Prostate gland (tissue), 2 donors: ENCODE measurements at regions not wholly inside any gene's neighbourhood (a gene's known extent, or its start where the extent isn't known, plus 50 kb on each side); places are given as distances from the start of the nearest gene placed in this dataset.

Experiments
- DNase-seq: peaks from one replicate; pipeline ENCODE4 v3.0.0-alpha.2; 2019; ENCODE audit warnings: low spot score
- H3K27ac ChIP-seq, 2 donors: fragments of 200-600 bp; sonication (generic); 2 replicates each; pipeline ENCODE4 v1.5.1; 2017 to 2019
- H3K27me3 ChIP-seq: fragments of 200-600 bp; sonication (generic); replicated peaks from 2 replicates; pipeline ENCODE4 v1.5.1; 2019; ENCODE audit not compliant: insufficient read depth
- H3K36me3 ChIP-seq, 2 donors: fragments of 200-600 bp; sonication (generic); 1 replicate in 1 of 2; 2 replicates in 1 of 2; pipeline versions ENCODE4 v1.5.1 to v1.8.1; 2017 to 2019
- H3K4me1 ChIP-seq: fragments of 200-600 bp; sonication (generic); replicated peaks from 2 replicates; pipeline ENCODE4 v1.5.1; 2019
- H3K4me3 ChIP-seq, 2 donors: fragments of 200-600 bp; sonication (generic); 2 replicates each; pipeline ENCODE4 v1.5.1; 2017 to 2019
- H3K9me3 ChIP-seq: fragments of 200-600 bp; sonication (generic); 2 replicates; pipeline ENCODE4 v1.5.1; 2017
- CTCF ChIP-seq, 4 experiments: fragments of 200-600 bp in 2 of 4; fragments of 450-650 bp in 2 of 4; sonication (generic) in 2 of 4; IDR thresholded peaks; 1 replicate in 3 of 4; 2 replicates in 1 of 4; pipeline ENCODE4 v1.5.1; 2016 to 2019; ENCODE audit warnings: antibody characterized with exemption in 4 of 4, mild to moderate bottlenecking in 2 of 4, moderate library complexity in 2 of 4
- POLR2A ChIP-seq: fragments of 450-650 bp; IDR thresholded peaks from one replicate; pipeline ENCODE4 v1.6.1; 2016; ENCODE audit warnings: antibody characterized with exemption, mild to moderate bottlenecking
- POLR2AphosphoS5 ChIP-seq: sonication (generic); formaldehyde crosslinking; IDR thresholded peaks from one replicate; pipeline ENCODE4 v1.6.1; 2017; ENCODE audit warnings: antibody characterized with exemption
- WGBS: methylation state at CpG from one replicate; pipeline ENCODE4 v1.1.5; 2018; 5-methylcytosine and 5-hydroxymethylcytosine counted together
- intact Hi-C: fragments of 100-400 bp; cut with DNase I; formaldehyde crosslinking; loops from one replicate; pipeline ENCODE4 v1.14.2; 2022

- no peak overlapping the region for H3K4me3 ChIP-seq
- intact Hi-C loops: no loop called here
- TF ChIP-seq POLR2AphosphoS5 (no peak), CTCF (IDR thresholded peaks at IDR 0.05) (no peak), POLR2A (no peak)
- H3K27me3 ChIP-seq: no peaks in the 10 kb centered on the region
- H3K4me1 ChIP-seq: no peaks in the 10 kb centered on the region
- no peaks in the 10 kb centered on the region for H3K36me3 ChIP-seq
- no peaks in the 10 kb centered on the region for H3K9me3 ChIP-seq
- no peak for DNase-seq
- no peak overlapping the region for H3K27ac ChIP-seq
Measured at GRCh38 chr2:52083214-52083613, 1051.3 kb upstream of the NRXN1 start.

- H3K36me3 ChIP-seq: no peaks in the 10 kb centered on the region
- intact Hi-C loops: no loop called here
- no peak for DNase-seq
- H3K4me3 ChIP-seq: no peak overlapping the region
- TF ChIP-seq POLR2AphosphoS5 (no peak), POLR2A (no peak), CTCF (IDR thresholded peaks at IDR 0.05) (no peak)
- H3K4me1 ChIP-seq: no peaks in the 10 kb centered on the region
- no peak overlapping the region for H3K27ac ChIP-seq
- H3K9me3 ChIP-seq: no peaks in the 10 kb centered on the region
- no peaks in the 10 kb centered on the region for H3K27me3 ChIP-seq
Measured at GRCh38 chr2:52082646-52083045, 1050.7 kb upstream of the NRXN1 start.

- Histone ChIP-seq H3K27ac (no peak overlapping the region), H3K4me1 (no peaks in the 10 kb centered on the region), H3K9me3 (no peaks in the 10 kb centered on the region), H3K27me3 (no peaks in the 10 kb centered on the region), H3K4me3 (no peak overlapping the region), H3K36me3 (no peaks in the 10 kb centered on the region)
- intact Hi-C loops: no loop called here
- WGBS: 86% methylated on average over 2 of the region's 2 CpGs
- TF ChIP-seq POLR2A: no peak
- no peak for TF ChIP-seq CTCF (IDR thresholded peaks at IDR 0.05)
- no peak for TF ChIP-seq POLR2AphosphoS5
- DNase-seq: no peak
Measured at GRCh38 chr2:52079602-52080001, 1047.7 kb upstream of the NRXN1 start.

- TF ChIP-seq CTCF (IDR thresholded peaks at IDR 0.05) (no peak), POLR2A (no peak), POLR2AphosphoS5 (no peak)
- Histone ChIP-seq H3K4me1 (no peaks in the 10 kb centered on the region), H3K27me3 (no peaks in the 10 kb centered on the region), H3K27ac (no peak overlapping the region), H3K4me3 (no peak overlapping the region), H3K9me3 (no peaks in the 10 kb centered on the region), H3K36me3 (no peaks in the 10 kb centered on the region)
- intact Hi-C loops: no loop called here
- no peak for DNase-seq
Measured at GRCh38 chr2:52077159-52077558, 1045.2 kb upstream of the NRXN1 start.

- TF ChIP-seq CTCF (IDR thresholded peaks at IDR 0.05): no peak
- TF ChIP-seq POLR2AphosphoS5: no peak
- TF ChIP-seq POLR2A: no peak
Measured at GRCh38 chr2:52074130-52074719, 1042.3 kb upstream of the NRXN1 start.

More at GRCh38 chr2:52074130-52074719, 1042.3 kb upstream of the NRXN1 start:
- Histone ChIP-seq H3K4me1 (no peaks in the 10 kb centered on the region), H3K4me3 (no peak overlapping the region), H3K27me3 (no peaks in the 10 kb centered on the region), H3K9me3 (no peaks in the 10 kb centered on the region), H3K27ac (no peak overlapping the region), H3K36me3 (no peaks in the 10 kb centered on the region)
- intact Hi-C loops: no loop called here
- WGBS: 46% methylated on average over 4 of the region's 4 CpGs
- no peak for DNase-seq
